Dendritic cell treated with granulocyte-macrophage colony-stimulating factor and Interleukin-4, amounts not matched to agents 40 ng/mL and 50 ng/mL, for 4 days (primary cell): ENCODE measurements at regions not wholly inside any gene's neighbourhood (a gene's known extent, or its start where the extent isn't known, plus 50 kb on each side); places are given as distances from the start of the nearest gene placed in this dataset.

ENCODE experiments used
- H3K27ac Mint-ChIP-seq: one replicate; pipeline ENCODE4 v1.8.0; 2022; ENCODE audit warnings: mild to moderate bottlenecking, mixed read lengths
- H3K27me3 Mint-ChIP-seq: one replicate; pipeline ENCODE4 v1.8.0; 2022; ENCODE audit warnings: mild to moderate bottlenecking, mixed read lengths
- H3K36me3 Mint-ChIP-seq: one replicate; pipeline ENCODE4 v1.8.0; 2022; ENCODE audit warnings: low read depth, mixed read lengths
- H3K4me1 Mint-ChIP-seq: one replicate; pipeline ENCODE4 v1.8.0; 2022; ENCODE audit warnings: low read depth, mixed read lengths
- H3K4me3 Mint-ChIP-seq: one replicate; pipeline ENCODE4 v1.8.0; 2022; ENCODE audit warnings: mild to moderate bottlenecking, moderate library complexity, mixed read lengths
- H3K9me3 Mint-ChIP-seq: one replicate; pipeline ENCODE4 v1.8.0; 2022; ENCODE audit warnings: mixed read lengths
- intact Hi-C: fragments of 100-400 bp; cut with micrococcal nuclease; formaldehyde crosslinking; loops from one replicate; pipeline ENCODE4 v1.15.0; 2022

DNA sequence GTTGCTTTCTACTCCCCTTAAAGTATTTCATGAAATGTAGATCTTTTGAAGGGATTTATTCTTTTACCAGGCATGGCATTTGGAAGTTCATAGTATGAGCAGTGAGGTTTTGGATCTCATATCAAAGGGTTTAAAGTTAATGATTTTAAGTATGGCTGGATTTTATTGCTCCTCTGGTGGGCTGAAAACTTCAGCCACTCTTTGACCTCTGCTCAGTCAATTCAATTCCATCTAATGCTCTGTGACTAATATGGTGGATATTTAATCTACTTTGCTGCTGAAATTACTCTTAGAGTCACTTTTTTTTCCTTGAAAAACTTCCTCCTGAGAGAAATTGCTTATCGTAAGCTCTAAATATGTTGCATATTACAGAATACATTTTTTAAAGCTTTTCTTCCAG is 218.6 kb downstream of the NR2F2 start:
- Mint-ChIP-seq H3K4me3 (no peak overlapping the region), H3K9me3 (peaks cover under 1% of the 10 kb centered on the region), H3K36me3 (no peaks in the 10 kb centered on the region), H3K27me3 (peaks cover 8% of the 10 kb centered on the region), H3K27ac (no peak overlapping the region), H3K4me1 (no peaks in the 10 kb centered on the region)
- intact Hi-C loops = loop anchor here (10.0 kb wide), 1 partner anchor 46 kb away; no protein-coding TSS in a partner anchor

DNA sequence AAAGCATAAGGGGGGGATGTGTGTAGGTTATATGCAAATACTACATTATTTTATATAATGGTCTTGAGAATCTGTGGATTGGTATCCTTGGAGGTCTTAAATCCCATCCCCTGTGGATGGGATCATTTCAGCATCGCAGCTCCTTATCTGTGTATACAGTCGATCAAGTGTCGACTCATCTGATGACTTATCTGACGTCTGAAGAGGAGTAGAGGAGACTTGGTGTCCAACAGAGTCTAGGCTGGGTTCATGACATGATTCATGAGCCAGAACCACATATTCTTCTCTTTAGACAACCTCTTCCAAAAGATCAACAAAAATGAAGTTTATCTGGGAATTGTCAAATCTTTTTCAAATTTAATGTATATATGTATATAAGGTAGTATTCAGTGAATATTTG is 220.7 kb downstream of the NR2F2 start:
- intact Hi-C loops = no loop called here

DNA sequence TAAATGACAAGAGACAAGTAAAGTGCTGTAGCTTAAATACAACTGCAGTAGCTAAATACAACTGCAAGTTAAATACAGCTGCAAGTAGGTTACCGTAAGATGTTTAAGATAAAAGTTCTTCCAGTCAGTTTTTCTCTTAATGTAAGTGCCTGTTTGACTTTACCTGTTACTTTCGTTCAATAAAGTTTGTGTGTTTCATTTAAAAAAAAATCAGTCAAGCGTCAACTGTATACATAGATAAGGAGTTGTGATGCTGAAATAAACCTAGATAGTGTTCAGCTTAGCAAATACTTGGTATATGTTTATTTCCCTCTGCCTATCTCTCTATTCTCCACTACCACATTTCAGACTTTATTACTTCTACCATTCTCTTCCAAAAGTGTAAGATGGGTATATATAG is 221.2 kb downstream of the NR2F2 start:
- H3K4me3 Mint-ChIP-seq = no peak overlapping the region
- intact Hi-C loops = no loop called here
- no peaks in the 10 kb centered on the region for H3K4me1 Mint-ChIP-seq
- H3K36me3 Mint-ChIP-seq = no peaks in the 10 kb centered on the region
- H3K27me3 Mint-ChIP-seq = peaks cover 6% of the 10 kb centered on the region
- H3K9me3 Mint-ChIP-seq = peaks cover 11% of the 10 kb centered on the region
- no peak overlapping the region for H3K27ac Mint-ChIP-seq

More for the DNA sequence above, 220.7 kb downstream of the NR2F2 start:
- Mint-ChIP-seq H3K36me3 (no peaks in the 10 kb centered on the region), H3K27me3 (peaks cover 6% of the 10 kb centered on the region), H3K4me1 (no peaks in the 10 kb centered on the region), H3K27ac (no peak overlapping the region), H3K9me3 (peaks cover 11% of the 10 kb centered on the region), H3K4me3 (no peak overlapping the region)

DNA sequence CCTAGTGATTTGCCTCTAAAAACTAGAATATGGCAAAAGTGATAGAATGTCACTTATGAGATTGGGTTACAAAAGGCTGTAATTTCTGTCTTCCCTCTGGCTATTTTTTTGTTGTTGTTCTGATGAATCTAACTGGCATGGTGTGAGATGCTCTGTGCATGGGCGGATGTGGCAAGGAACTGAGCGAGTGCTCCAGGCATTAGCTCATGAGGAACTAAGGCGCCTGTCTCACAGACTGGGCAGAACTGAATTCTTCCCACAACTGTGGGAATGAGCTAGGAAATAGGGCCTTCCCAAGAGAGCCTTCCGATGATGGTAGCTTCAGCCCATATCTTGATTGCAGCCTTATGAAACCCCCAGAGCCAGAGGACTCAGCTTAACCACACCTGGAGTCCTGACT is 222.5 kb downstream of the NR2F2 start:
- H3K27me3 Mint-ChIP-seq = peaks cover 6% of the 10 kb centered on the region
- no peak overlapping the region for H3K27ac Mint-ChIP-seq
- no peak overlapping the region for H3K4me3 Mint-ChIP-seq
- H3K36me3 Mint-ChIP-seq = no peaks in the 10 kb centered on the region
- intact Hi-C loops = no loop called here
- H3K9me3 Mint-ChIP-seq = peaks cover 11% of the 10 kb centered on the region
- H3K4me1 Mint-ChIP-seq = no peaks in the 10 kb centered on the region

DNA sequence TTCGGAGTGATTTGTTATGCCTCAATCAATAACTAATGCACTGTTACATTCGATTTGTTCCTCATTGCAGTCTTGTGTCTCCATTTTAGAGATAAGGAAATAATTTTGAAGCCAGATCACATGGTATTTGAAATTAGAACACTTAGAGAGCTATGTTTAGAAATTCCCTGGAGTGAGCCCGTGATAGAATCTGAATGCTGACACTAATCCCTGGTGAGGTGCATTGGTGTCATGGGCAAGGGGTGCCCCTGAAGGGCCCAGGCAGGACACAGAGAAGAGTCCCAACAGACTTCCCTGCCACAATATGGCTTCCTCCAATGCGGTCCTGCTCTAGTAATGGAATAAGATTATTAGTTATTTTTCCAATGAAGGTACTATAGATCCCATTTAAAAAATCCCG is 223.0 kb downstream of the NR2F2 start:
- Mint-ChIP-seq H3K27me3 (peaks cover 6% of the 10 kb centered on the region), H3K9me3 (peaks cover 11% of the 10 kb centered on the region), H3K4me1 (no peaks in the 10 kb centered on the region), H3K27ac (no peak overlapping the region), H3K4me3 (no peak overlapping the region), H3K36me3 (no peaks in the 10 kb centered on the region)
- intact Hi-C loops = no loop called here

- Mint-ChIP-seq H3K4me1 (no peaks in the 10 kb centered on the region), H3K36me3 (no peaks in the 10 kb centered on the region), H3K4me3 (no peak overlapping the region)
Observed at GRCh38 chr15:96553931-96554330, 223.4 kb downstream of the NR2F2 start.

DNA sequence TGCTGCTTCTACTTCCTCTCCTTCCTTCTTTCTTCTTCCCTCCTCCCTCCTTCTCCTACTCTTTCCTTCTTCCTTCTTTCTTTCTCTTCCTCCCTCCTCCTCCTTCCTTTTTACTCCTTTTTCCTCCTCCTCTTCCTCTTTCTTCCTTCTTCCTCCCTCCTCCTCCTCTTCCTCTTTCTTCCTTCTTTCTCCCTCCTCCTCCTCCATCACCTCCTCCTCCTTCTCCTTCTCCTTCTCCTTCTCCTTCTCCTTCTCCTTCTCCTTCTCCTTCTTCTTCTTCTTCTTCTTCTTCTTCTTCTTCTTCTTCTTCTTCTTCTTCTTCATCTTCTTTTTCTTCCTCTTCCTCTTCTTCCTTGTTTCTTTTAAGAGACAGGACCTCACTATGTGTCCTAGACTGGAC is 224.0 kb downstream of the NR2F2 start:
- H3K4me1 Mint-ChIP-seq = no peaks in the 10 kb centered on the region
- no peak overlapping the region for H3K4me3 Mint-ChIP-seq
- peaks cover 11% of the 10 kb centered on the region for H3K9me3 Mint-ChIP-seq
- H3K27ac Mint-ChIP-seq = no peak overlapping the region
- H3K36me3 Mint-ChIP-seq = no peaks in the 10 kb centered on the region
- intact Hi-C loops = no loop called here
- H3K27me3 Mint-ChIP-seq = peaks cover 2% of the 10 kb centered on the region

More at GRCh38 chr15:96553931-96554330, 223.4 kb downstream of the NR2F2 start:
- Mint-ChIP-seq H3K9me3 (peaks cover 11% of the 10 kb centered on the region), H3K27ac (no peak overlapping the region), H3K27me3 (peaks cover 2% of the 10 kb centered on the region)
- intact Hi-C loops = no loop called here

DNA sequence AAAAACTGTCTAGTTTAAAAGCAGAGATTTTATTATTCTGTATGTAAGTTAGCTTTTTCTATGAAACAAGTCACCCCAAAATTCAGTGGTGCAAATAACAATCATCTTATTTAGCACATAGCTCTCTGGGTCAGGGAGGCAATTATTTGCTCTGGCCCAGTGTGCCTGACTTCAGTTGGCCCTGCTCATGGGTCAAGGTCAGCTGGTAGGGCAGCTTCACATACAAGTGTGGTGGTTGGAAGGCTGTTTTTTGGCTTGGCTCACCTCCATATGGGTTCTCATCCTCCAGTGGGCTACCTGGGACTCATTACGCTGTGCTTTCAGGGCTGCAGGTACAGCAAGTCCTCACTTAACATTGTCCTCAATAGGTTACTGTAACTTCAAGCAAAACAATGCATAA is 228.6 kb downstream of the NR2F2 start:
- Mint-ChIP-seq H3K27me3 (peaks cover 5% of the 10 kb centered on the region), H3K9me3 (peaks cover 26% of the 10 kb centered on the region), H3K36me3 (no peaks in the 10 kb centered on the region), H3K27ac (no peak overlapping the region), H3K4me3 (no peak overlapping the region), H3K4me1 (no peaks in the 10 kb centered on the region)
- intact Hi-C loops = no loop called here

GRCh38 chr15:96559631-96560030 is 229.1 kb downstream of the NR2F2 start:
- Mint-ChIP-seq H3K36me3 (no peaks in the 10 kb centered on the region), H3K4me3 (no peak overlapping the region), H3K27me3 (peaks cover 5% of the 10 kb centered on the region), H3K9me3 (peaks cover 26% of the 10 kb centered on the region), H3K4me1 (no peaks in the 10 kb centered on the region), H3K27ac (no peak overlapping the region)
- intact Hi-C loops = no loop called here

GRCh38 chr15:96560246-96560895 is 229.9 kb downstream of the NR2F2 start:
- no peak overlapping the region for H3K27ac Mint-ChIP-seq
- intact Hi-C loops = no loop called here
- peaks cover 5% of the 10 kb centered on the region for H3K27me3 Mint-ChIP-seq
- H3K4me1 Mint-ChIP-seq = no peaks in the 10 kb centered on the region
- H3K4me3 Mint-ChIP-seq = no peak overlapping the region
- no peaks in the 10 kb centered on the region for H3K36me3 Mint-ChIP-seq
- H3K9me3 Mint-ChIP-seq = peaks cover 27% of the 10 kb centered on the region

- intact Hi-C loops = no loop called here
- no peaks in the 10 kb centered on the region for H3K4me1 Mint-ChIP-seq
- H3K27me3 Mint-ChIP-seq = peaks cover 8% of the 10 kb centered on the region
- peaks cover 27% of the 10 kb centered on the region for H3K9me3 Mint-ChIP-seq
- H3K4me3 Mint-ChIP-seq = no peak overlapping the region
- no peaks in the 10 kb centered on the region for H3K36me3 Mint-ChIP-seq
- no peak overlapping the region for H3K27ac Mint-ChIP-seq
Observed at GRCh38 chr15:96561593-96561992, 231.1 kb downstream of the NR2F2 start.

- H3K36me3 Mint-ChIP-seq = no peaks in the 10 kb centered on the region
- H3K27me3 Mint-ChIP-seq = peaks cover 17% of the 10 kb centered on the region
- intact Hi-C loops = no loop called here
- peaks cover 27% of the 10 kb centered on the region for H3K9me3 Mint-ChIP-seq
- H3K4me3 Mint-ChIP-seq = no peak overlapping the region
- no peaks in the 10 kb centered on the region for H3K4me1 Mint-ChIP-seq
- H3K27ac Mint-ChIP-seq = no peak overlapping the region
Observed at GRCh38 chr15:96564546-96564945, 234.0 kb downstream of the NR2F2 start.

GRCh38 chr15:96565266-96565665 is 234.8 kb downstream of the NR2F2 start:
- H3K27me3 Mint-ChIP-seq = peaks cover 17% of the 10 kb centered on the region
- no peak overlapping the region for H3K4me3 Mint-ChIP-seq
- peaks cover 27% of the 10 kb centered on the region for H3K9me3 Mint-ChIP-seq
- no peak overlapping the region for H3K27ac Mint-ChIP-seq
- no peaks in the 10 kb centered on the region for H3K4me1 Mint-ChIP-seq
- no peaks in the 10 kb centered on the region for H3K36me3 Mint-ChIP-seq
- intact Hi-C loops = no loop called here

DNA sequence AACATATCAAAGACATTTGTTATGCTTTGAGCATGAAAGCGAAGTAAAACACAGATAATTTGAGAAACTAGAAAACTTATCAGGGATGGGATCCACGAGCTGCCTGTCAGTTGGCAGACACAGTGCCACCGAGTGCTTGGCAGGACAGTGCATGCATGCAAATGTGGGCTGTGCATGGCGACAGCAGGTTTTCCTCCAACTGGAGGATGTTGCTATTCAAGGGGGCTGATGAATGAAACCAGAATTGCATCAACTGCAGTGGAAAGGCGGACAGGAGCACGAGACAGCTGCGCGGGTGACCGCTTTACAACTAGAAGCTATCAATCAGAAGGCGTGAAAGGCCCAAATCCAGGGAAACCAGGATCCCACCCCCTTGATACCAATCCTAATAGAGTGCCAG is 244.3 kb downstream of the NR2F2 start:
- H3K27me3 Mint-ChIP-seq = peaks cover 35% of the 10 kb centered on the region
- H3K9me3 Mint-ChIP-seq = no peaks in the 10 kb centered on the region
- no peaks in the 10 kb centered on the region for H3K4me1 Mint-ChIP-seq
- H3K27ac Mint-ChIP-seq = no peak overlapping the region
- no peaks in the 10 kb centered on the region for H3K36me3 Mint-ChIP-seq
- H3K4me3 Mint-ChIP-seq = no peak overlapping the region
- intact Hi-C loops = no loop called here

- Mint-ChIP-seq H3K9me3 (no peaks in the 10 kb centered on the region), H3K36me3 (no peaks in the 10 kb centered on the region), H3K4me3 (no peak overlapping the region)
Observed at GRCh38 chr15:96576596-96576995, 246.1 kb downstream of the NR2F2 start.

More at GRCh38 chr15:96576596-96576995, 246.1 kb downstream of the NR2F2 start:
- intact Hi-C loops = no loop called here
- no peak overlapping the region for H3K27ac Mint-ChIP-seq
- H3K27me3 Mint-ChIP-seq = peaks cover 30% of the 10 kb centered on the region
- H3K4me1 Mint-ChIP-seq = no peaks in the 10 kb centered on the region
